Activated T-cell treated with anti-CD3 and anti-CD28 coated beads, Interleukin-2, amount 50 U/mL, for 4 hours (primary cell): ENCODE measurements at regions not wholly inside any gene's neighbourhood (a gene's known extent, or its start where the extent isn't known, plus 50 kb on each side); places are given as distances from the start of the nearest gene placed in this dataset.

Experiments used
- ATAC-seq, 2 donors: fragments of 200-7000 bp; cut with Tn5 transposase; one replicate each; pipeline ENCODE4 v1.10.0; 2021
- DNase-seq: peaks from one replicate; pipeline ENCODE4 v3.0.0-alpha.2; 2020
- H3K27me3 Mint-ChIP-seq: one replicate; pipeline ENCODE4 v1.8.0; 2021; ENCODE audit warnings: low read depth, mixed read lengths
- H3K36me3 Mint-ChIP-seq: one replicate; pipeline ENCODE4 v1.8.0; 2022; ENCODE audit warnings: mixed read lengths; ENCODE audit not compliant: insufficient read depth
- H3K4me1 Mint-ChIP-seq: one replicate; pipeline ENCODE4 v1.8.0; 2021; ENCODE audit warnings: low read depth, mixed read lengths
- H3K4me3 Mint-ChIP-seq: one replicate; pipeline ENCODE4 v1.8.0; 2021; ENCODE audit warnings: mild to moderate bottlenecking, moderate library complexity, mixed read lengths
- H3K9me3 Mint-ChIP-seq: one replicate; pipeline ENCODE4 v1.8.0; 2021; ENCODE audit warnings: mixed read lengths

DNA sequence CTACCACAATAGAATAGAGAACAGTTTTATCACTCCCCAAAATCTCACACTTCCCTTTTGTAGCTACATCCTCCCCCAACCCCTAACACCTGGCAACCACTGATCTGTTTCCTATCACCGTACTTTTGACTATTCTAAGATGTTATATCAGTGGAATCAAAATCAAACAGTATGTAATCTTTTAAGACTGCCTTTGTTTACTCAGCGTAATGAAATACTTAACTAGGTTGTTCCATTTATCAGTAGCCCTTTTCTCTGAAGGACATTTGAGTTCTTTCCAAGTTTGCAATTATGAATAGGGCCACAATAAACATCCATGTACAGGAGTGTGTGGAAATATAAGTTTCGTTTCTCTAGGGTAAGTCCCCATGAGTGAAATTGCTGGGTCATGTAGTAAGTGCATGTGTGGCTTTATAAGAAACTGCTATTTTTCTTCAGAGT lies 372.3 kb downstream of the SV2B start:
- peak; percentile 36 to 49 for ATAC-seq
- H3K9me3 Mint-ChIP-seq, result peaks cover 6% of the 10 kb centered on the region
- H3K4me3 Mint-ChIP-seq, result peak overlapping the region; percentile 8

DNA sequence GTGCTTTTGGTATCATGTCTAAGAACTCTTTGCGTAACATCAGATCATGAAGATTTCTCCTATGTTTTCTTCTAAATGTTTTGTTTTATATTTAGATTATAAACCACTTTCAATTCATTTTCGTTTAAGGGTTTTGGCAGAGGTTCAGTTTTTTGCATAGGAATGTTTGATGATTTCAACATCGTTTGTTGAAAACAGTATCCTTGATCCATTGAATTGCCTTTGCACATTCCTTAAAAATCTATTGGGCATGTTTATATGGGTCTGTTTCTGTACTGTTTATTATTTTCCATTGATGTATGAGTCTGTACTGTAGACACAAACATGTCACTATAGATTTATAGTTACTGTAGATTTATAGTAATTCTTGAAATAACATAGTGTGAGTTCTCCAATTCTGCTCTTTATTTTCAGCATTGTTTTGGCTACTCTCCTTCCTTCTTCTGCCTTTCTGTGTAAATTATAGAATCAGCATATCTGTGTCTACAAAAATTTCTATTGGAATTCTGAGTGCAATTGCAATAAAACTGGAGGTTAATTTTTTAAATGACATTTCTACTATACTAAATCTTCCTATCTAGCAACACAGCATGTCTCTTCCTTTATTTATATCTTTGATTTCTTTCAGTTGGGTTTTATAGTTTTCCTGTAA lies 374.0 kb downstream of the SV2B start:
- no peak overlapping the region for H3K4me3 Mint-ChIP-seq
- peaks cover 6% of the 10 kb centered on the region for H3K9me3 Mint-ChIP-seq
- ATAC-seq (no peak), DNase-seq (no peak)
- no peaks in the 10 kb centered on the region for H3K27me3 Mint-ChIP-seq
- H3K4me1 Mint-ChIP-seq, result peaks cover 56% of the 10 kb centered on the region
- H3K36me3 Mint-ChIP-seq, result no peaks in the 10 kb centered on the region

More for the DNA sequence above, 372.3 kb downstream of the SV2B start:
- Mint-ChIP-seq H3K36me3 (no peaks in the 10 kb centered on the region), H3K27me3 (no peaks in the 10 kb centered on the region), H3K4me1 (peaks cover 60% of the 10 kb centered on the region)
- no peak for DNase-seq

DNA sequence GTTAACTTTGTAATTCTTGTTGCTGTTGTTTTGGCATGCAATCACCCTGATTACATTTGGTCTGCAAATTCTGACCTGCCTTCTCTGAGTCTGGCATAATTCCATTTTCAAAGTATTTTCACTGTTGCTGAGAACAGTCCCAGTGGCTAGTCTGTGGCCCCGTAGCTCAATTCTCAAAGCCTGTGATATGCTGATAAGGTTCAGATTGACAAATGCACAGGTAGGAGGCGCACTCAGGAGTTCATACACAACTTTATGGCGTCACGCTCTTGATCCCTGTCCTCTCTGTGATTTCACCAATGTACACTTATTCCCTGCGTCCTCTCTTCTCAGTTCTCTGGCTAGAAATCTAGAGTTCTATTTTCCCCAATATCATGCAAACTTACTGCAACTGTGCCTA lies 376.6 kb upstream of the SLCO3A1 start:
- no peak overlapping the region for H3K4me3 Mint-ChIP-seq
- no peaks in the 10 kb centered on the region for H3K36me3 Mint-ChIP-seq
- ATAC-seq (no peak), DNase-seq (no peak)
- peaks cover 6% of the 10 kb centered on the region for H3K9me3 Mint-ChIP-seq
- H3K27me3 Mint-ChIP-seq, result no peaks in the 10 kb centered on the region
- H3K4me1 Mint-ChIP-seq, result peaks cover 52% of the 10 kb centered on the region

DNA sequence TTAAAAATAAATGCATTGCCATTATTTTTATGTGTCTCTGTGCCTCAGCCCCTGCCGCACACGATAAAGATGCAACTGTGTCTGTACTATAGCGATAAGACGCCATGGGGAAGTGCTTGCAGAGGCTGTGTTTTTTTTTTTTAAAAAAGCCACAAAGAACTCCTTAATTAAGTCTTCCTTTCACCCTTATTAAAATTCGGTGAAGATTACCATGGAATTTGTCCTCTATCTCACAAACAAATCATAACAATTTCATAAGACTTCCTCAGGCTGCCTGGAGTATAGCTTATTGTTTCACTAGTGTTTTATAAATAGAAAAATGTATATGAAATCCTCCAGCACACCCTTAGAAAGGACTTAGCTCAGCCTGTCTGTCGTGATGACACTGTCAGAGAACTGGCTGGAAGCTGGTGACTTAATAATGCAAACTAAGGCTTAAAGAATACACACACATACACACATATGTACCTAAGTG lies 374.8 kb upstream of the SLCO3A1 start:
- H3K4me3 Mint-ChIP-seq, result no peak overlapping the region
- peaks cover 58% of the 10 kb centered on the region for H3K4me1 Mint-ChIP-seq
- no peaks in the 10 kb centered on the region for H3K27me3 Mint-ChIP-seq
- no peaks in the 10 kb centered on the region for H3K9me3 Mint-ChIP-seq
- no peak for DNase-seq
- no peaks in the 10 kb centered on the region for H3K36me3 Mint-ChIP-seq
- ATAC-seq, result no peak

DNA sequence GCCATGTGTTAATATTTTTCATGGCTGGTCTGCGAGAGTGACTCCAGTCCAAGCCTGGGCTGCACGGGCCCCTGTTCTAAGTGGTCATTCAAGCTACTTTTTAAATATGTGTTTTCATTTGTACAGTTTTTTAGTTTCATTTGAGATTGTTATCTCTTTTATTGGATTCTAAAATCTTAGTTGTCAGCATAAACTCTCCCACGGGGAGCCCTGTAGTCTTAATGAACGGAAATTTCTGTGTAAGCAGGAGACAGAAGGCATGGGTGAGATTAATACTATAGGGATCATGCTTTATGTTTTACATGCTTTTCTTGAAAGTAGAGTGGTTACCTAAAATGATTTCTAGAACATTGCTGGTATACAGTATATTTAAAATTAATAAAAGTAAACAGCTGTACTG lies 373.1 kb upstream of the SLCO3A1 start:
- Mint-ChIP-seq H3K4me3 (no peak overlapping the region), H3K36me3 (no peaks in the 10 kb centered on the region), H3K4me1 (peaks cover 59% of the 10 kb centered on the region), H3K27me3 (no peaks in the 10 kb centered on the region), H3K9me3 (no peaks in the 10 kb centered on the region)
- ATAC-seq, result no peak
- no peak for DNase-seq

DNA sequence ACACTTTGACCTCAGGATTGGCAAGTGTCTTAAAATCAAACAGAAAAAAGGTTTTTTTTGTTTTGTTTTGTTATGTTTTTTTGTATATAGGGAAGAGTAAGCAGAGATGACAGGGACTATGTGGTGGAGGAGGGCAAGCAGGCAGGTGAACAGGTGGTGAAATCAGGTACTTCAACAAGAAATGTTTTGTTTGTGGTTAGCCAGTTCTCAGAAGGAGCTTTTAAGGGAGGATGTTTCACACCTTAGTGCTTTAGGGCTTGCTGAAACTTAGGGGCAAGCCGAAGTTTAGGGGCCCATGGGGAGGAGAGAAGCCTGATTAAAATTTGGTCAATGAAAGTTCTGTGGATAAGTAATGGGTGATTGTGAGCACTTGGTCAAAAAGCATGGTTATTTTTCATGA lies 370.7 kb upstream of the SLCO3A1 start:
- no peak for DNase-seq
- H3K27me3 Mint-ChIP-seq, result no peaks in the 10 kb centered on the region
- no peaks in the 10 kb centered on the region for H3K9me3 Mint-ChIP-seq
- H3K36me3 Mint-ChIP-seq, result no peaks in the 10 kb centered on the region
- ATAC-seq, result no peak
- H3K4me3 Mint-ChIP-seq, result peak overlapping the region; percentile 36
- H3K4me1 Mint-ChIP-seq, result peaks cover 58% of the 10 kb centered on the region

DNA sequence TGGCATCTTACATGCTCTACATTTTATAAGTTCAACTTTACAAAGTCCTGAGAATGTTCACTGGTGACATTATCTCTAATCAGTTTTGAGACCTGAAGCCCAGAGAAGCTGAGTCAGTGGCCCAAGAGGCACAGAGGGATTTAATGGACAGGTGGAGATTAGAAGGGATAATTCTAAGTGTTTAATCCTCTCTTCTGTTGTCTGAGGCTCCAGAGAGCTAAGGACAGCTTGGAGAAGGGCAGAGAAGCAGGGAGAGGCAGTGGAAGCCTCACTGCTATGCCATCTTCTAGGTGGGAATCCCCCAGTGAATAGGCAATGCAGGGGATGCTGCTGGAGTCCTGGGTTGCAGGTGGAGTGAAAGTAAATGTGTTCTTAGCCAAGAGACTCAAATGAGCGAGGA lies 369.4 kb upstream of the SLCO3A1 start:
- Mint-ChIP-seq H3K27me3 (peaks cover 1% of the 10 kb centered on the region), H3K4me1 (peaks cover 50% of the 10 kb centered on the region), H3K4me3 (no peak overlapping the region), H3K36me3 (no peaks in the 10 kb centered on the region), H3K9me3 (peaks cover 3% of the 10 kb centered on the region)
- no peak for DNase-seq
- no peak for ATAC-seq

DNA sequence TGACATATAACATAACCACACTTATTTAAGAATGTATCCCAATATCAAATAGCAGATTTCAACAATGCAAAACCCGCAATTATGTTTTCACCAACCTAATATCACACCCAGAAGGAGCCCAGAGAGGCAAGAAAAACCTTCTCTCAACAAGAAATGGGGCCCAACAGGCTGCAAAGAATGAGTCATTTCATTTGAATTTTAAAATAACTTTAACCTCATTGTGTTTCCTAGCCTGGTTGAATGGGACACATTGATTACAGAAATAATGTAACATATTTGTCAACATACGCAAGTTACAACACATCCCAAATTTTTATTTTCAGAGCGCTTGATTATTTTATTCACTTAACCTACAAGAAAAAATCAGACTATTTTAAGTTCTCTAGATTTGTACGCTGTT lies 365.1 kb upstream of the SLCO3A1 start:
- Mint-ChIP-seq H3K27me3 (peaks cover 1% of the 10 kb centered on the region), H3K4me3 (no peak overlapping the region), H3K9me3 (peaks cover 3% of the 10 kb centered on the region), H3K36me3 (peaks cover 1% of the 10 kb centered on the region), H3K4me1 (peaks cover 15% of the 10 kb centered on the region)
- DNase-seq (no peak), ATAC-seq (no peak)

DNA sequence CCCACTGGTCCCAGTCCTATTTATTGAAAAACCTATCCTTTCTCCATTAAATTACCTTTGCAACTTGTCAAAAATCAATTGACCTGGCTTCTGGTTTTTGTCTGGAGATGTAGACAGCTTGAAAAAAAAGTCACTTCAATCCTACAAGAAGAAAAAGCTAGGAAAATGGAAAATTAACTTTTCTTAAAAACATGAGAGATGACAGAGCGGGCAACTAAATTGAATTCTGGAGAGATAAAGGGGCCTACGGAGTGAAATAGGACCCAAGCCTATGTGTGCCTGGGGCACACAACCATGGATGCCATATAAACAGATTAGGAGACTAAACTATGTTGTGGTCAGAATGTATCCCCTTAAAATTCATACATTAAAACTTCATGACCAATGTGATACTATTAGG lies 363.3 kb upstream of the SLCO3A1 start:
- Mint-ChIP-seq H3K9me3 (peaks cover 3% of the 10 kb centered on the region), H3K4me1 (peaks cover 2% of the 10 kb centered on the region), H3K27me3 (peaks cover 1% of the 10 kb centered on the region), H3K4me3 (no peak overlapping the region), H3K36me3 (peaks cover 1% of the 10 kb centered on the region)
- no peak for DNase-seq
- ATAC-seq, result no peak

DNA sequence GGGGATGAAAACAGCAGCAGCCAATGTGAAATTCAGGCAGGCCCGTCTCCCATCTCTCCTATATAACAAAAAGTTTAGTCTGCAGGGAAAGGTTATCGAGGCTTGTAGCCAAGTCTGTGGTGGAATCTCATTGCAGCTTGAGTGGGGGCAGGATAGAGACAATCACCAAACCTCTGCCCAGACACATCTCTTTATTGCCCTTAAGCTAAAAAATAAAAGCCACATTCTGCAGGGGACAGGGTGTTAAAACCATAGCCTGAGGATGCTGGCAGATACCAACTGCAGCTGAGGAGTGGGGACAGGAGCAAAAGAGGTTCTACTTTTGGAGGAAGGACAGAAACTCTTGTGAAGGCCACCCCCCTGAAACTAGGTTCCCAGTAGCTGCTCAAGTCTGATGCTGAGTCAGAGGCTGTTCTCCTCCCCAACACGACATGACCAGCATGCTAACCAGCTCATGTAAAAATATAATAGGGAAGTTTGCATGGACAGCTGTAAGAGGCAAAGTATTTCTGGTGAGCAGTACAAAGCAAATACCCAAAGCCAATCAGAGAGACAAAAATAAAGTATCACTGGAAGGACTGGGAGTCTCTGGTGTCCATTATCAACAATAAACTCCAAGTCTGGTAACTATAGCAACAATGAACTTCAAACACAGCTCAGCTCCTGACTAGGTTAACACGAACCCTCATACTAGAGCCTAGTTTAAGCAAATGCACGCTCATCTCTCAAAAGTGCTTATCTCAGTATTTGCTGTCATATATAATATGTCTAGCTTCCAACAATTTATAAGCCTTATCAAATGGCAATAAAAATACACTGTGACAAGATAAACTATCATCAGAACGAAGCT lies 362.2 kb upstream of the SLCO3A1 start:
- H3K27me3 Mint-ChIP-seq, result peaks cover 1% of the 10 kb centered on the region

DNA sequence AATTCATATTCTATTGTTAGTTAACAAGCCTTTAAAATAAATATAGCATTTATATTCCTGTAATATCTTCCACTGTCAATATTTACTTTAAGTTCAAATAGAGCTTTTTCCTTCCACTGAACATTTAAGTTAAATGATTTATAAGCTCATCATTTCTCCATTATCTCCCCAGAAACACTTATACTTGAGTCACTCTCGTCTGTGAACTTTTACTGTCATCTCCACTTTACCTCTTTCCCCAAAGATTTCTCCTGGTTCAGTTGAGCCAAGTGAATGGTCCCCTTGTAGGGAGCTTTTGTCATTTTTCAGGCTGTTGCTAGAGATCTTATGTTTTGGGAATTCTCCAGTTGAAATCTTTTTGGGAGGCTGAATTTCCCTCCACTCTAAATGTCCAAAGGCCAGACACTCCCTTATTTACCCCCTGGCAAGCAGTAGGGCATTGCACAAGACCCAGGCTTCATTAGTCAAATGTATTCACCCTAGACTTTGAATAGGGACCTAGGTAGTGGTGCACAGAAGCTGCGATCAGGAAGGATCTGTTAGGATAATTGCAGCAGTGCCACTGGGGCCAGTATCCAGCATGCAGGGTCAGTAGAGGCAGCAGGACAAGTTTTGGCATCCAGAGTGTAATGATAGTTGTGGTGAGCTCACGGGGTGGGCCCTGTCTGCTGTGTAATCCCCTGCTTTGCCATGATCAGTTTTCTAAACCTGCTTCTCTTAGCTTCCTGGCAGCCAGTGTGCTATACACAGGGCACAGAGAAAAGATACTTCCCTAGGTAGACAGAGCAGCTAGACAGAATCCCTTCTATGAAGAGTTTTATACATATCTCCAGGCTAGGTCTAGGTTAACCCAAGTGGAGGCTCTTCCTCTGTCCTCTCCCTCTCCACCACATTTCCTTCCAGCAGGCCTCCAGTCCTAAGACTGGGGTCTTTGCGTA lies 356.5 kb upstream of the SLCO3A1 start:
- no peaks in the 10 kb centered on the region for H3K27me3 Mint-ChIP-seq
- no peak for ATAC-seq
- no peaks in the 10 kb centered on the region for H3K9me3 Mint-ChIP-seq
- DNase-seq, result no peak
- no peaks in the 10 kb centered on the region for H3K4me1 Mint-ChIP-seq
- no peak overlapping the region for H3K4me3 Mint-ChIP-seq
- peaks cover 1% of the 10 kb centered on the region for H3K36me3 Mint-ChIP-seq

More for the DNA sequence above, 362.2 kb upstream of the SLCO3A1 start:
- Mint-ChIP-seq H3K4me1 (peaks cover 2% of the 10 kb centered on the region), H3K4me3 (no peak overlapping the region), H3K9me3 (peaks cover 3% of the 10 kb centered on the region), H3K36me3 (peaks cover 1% of the 10 kb centered on the region)
- DNase-seq (no peak), ATAC-seq (no peak)

DNA sequence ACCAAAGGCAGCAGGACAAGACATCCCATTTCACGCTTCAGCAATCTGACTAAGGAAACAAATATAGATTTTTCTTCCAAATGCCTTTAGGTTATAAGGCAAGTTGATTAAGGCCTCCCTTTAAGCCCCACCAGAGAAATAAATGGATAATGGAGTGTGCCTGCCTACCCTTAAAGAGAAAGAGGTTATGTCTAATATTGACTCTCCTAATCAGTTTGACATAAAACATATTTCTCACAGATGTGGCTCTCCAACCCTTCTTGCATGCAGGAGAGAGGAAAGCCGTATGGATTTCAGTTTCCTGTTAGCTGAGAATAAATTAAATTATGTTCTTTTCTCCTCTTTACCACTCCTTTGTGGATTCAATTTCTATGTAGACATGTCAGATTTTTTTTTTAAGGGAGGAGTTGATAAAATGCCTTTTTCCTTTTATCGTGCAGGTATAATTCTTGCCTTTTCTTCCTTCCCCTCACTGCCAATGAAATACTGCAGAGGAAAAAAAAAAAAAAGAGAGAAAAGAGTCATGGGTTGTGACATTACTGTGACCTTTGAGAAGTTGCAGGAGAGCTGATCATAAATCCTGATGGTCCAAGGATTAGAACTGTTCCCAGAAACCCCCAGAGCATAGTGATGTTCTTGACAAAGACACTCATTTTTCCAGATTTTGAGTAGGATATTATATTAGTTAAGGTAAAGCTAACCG lies 355.3 kb upstream of the SLCO3A1 start:
- ATAC-seq (no peak), DNase-seq (no peak)
- no peaks in the 10 kb centered on the region for H3K27me3 Mint-ChIP-seq
- no peaks in the 10 kb centered on the region for H3K36me3 Mint-ChIP-seq
- H3K9me3 Mint-ChIP-seq, result no peaks in the 10 kb centered on the region
- H3K4me3 Mint-ChIP-seq, result no peak overlapping the region
- no peaks in the 10 kb centered on the region for H3K4me1 Mint-ChIP-seq

DNA sequence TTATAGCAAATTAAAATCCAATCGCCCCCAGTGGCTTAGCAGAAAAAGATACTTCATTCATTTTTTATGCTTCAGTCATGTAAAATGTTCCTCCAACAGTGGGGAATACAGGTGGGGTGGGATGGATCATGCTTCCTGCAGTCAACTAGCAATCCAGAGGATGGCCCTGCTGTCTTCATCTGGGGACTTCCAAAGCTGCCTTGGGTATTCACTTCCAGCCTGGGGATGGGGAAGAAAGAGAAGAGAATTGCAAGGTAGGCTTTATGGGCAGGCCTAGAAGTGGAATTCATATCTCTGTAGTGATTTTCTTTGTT lies 354.8 kb upstream of the SLCO3A1 start:
- no peak for DNase-seq
- H3K36me3 Mint-ChIP-seq, result no peaks in the 10 kb centered on the region

More for the DNA sequence above, 354.8 kb upstream of the SLCO3A1 start:
- Mint-ChIP-seq H3K4me1 (no peaks in the 10 kb centered on the region), H3K9me3 (no peaks in the 10 kb centered on the region), H3K4me3 (no peak overlapping the region), H3K27me3 (no peaks in the 10 kb centered on the region)
- ATAC-seq, result no peak
